HCT116 (cell line): ENCODE measurements at regions not wholly inside any gene's neighbourhood (a gene's known extent, or its start where the extent isn't known, plus 50 kb on each side); places are given as distances from the start of the nearest gene placed in this dataset.

Source experiments
- ATAC-seq: fragments of 200-7000 bp; cut with Tn5 transposase; 2 replicates; pipeline ENCODE4 v1.9.1; 2020; ENCODE audit warnings: mild to moderate bottlenecking, moderate library complexity
- BruUV-seq: library from RNA; stranded (reverse); fragments of 400-500 nt; replicated peaks from 2 replicates; lab custom pipeline; 2021; lab: Mats Ljungman, UMichigan
- CTCF ChIA-PET: fragments of 300-600 bp; sonication (Branson Sonifier 250); formaldehyde crosslinking; loops from one replicate; lab custom pipeline; 2021; ENCODE audit warnings: antibody characterized with exemption; lab: Charles Lee
- POLR2A ChIA-PET: fragments of 300-600, 350-600 bp; sonication (Branson Sonifier 250); formaldehyde crosslinking; loops from one replicate; lab custom pipeline; 2021; ENCODE audit warnings: antibody characterized with exemption; lab: Charles Lee
- RAD21 ChIA-PET, 2 experiments: fragments of 300-600 bp; sonication (Branson Sonifier 250); formaldehyde crosslinking; loops; one replicate each; lab custom pipeline; 2023; ENCODE audit warnings: low total read pairs in 2 of 2; ENCODE audit not compliant: uncharacterized antibody in 2 of 2, unreplicated experiment in 2 of 2, low non-redundant PET in 1 of 2; lab: Charles Lee
- DNase-seq: peaks from one replicate; pipeline ENCODE4 v3.0.0-alpha.2; 2010; ENCODE audit warnings: low read depth, low spot score
- H2AFZ ChIP-seq: fragments of 200-600 bp; shearing (Covaris generic), sonication (generic); 2 replicates; pipeline ENCODE4 v1.6.1; 2017; ENCODE audit warnings: low read depth, mixed run types, mixed read lengths, antibody characterized with exemption, low read length; ENCODE audit not compliant: poor library complexity, severe bottlenecking
- H3K27ac ChIP-seq: 2 replicates; pipeline ENCODE4 v1.5.1; 2012; ENCODE audit warnings: low read depth, low read length
- H3K27me3 ChIP-seq: fragments of 200-600 bp; sonication (generic); 2 replicates; pipeline ENCODE4 v1.6.1; 2016; ENCODE audit warnings: mixed run types, low read length, mixed read lengths; ENCODE audit not compliant: insufficient read depth
- H3K36me3 ChIP-seq, 2 experiments: fragments of 200-500 bp in 1 of 2; fragments of 200-600 bp in 1 of 2; sonication (Bioruptor generic) in 1 of 2; sonication (generic) in 1 of 2; 2 replicates each; pipeline versions ENCODE4 v1.5.1 to v1.6.1; 2014 to 2016; ENCODE audit warnings: low read length in 2 of 2, inconsistent platforms in 1 of 2, mixed read lengths in 1 of 2, mixed run types in 1 of 2; ENCODE audit not compliant: insufficient read depth in 2 of 2, control insufficient read depth in 1 of 2
- H3K4me1 ChIP-seq, 2 experiments: fragments of 200-600 bp in 1 of 2; sonication (generic) in 1 of 2; 2 replicates each; pipeline versions ENCODE4 v1.5.1 to v1.6.1; 2012 to 2017; ENCODE audit warnings: low read length in 2 of 2, inconsistent platforms in 1 of 2, mild to moderate bottlenecking in 1 of 2, mixed read lengths in 1 of 2, mixed run types in 1 of 2, moderate library complexity in 1 of 2; ENCODE audit not compliant: insufficient read depth in 2 of 2, control insufficient read depth in 1 of 2
- H3K4me2 ChIP-seq: fragments of 200-600 bp; sonication (generic); 2 replicates; pipeline ENCODE4 v1.6.1; 2017; ENCODE audit warnings: mixed run types, low read length, mixed read lengths
- H3K4me3 ChIP-seq, 2 experiments: fragments of 200-600 bp in 1 of 2; sonication (generic) in 1 of 2; replicated peaks in 1 of 2; 2 replicates each; pipeline ENCODE4 v1.5.1; 2011 to 2016; ENCODE audit warnings: low read length in 2 of 2, control low read depth in 1 of 2, low read depth in 1 of 2, mild to moderate bottlenecking in 1 of 2, mixed read lengths in 1 of 2, mixed run types in 1 of 2
- H3K79me2 ChIP-seq: fragments of 200-600 bp; sonication (generic); 2 replicates; pipeline ENCODE4 v1.6.1; 2017; ENCODE audit warnings: mild to moderate bottlenecking, mixed run types, low read length, moderate library complexity, mixed read lengths; ENCODE audit not compliant: insufficient read depth
- H3K9ac ChIP-seq: fragments of 200-600 bp; sonication (generic); 2 replicates; pipeline ENCODE4 v1.6.1; 2016; ENCODE audit warnings: low read length, mixed read lengths
- H3K9me2 ChIP-seq: fragments of 200-600 bp; sonication (generic), shearing (Covaris generic); 2 replicates; pipeline ENCODE4 v1.6.1; 2017; ENCODE audit warnings: mixed run types, mild to moderate bottlenecking, moderate library complexity; ENCODE audit not compliant: insufficient read depth
- H3K9me3 ChIP-seq, 2 experiments: fragments of 200-500 bp in 1 of 2; fragments of 200-600 bp in 1 of 2; sonication (Bioruptor generic) in 1 of 2; sonication (generic) in 1 of 2; 2 replicates each; pipeline ENCODE4 v1.6.1; 2014 to 2017; ENCODE audit warnings: low read length in 2 of 2, mixed read lengths in 2 of 2, inconsistent platforms in 1 of 2, low read depth in 1 of 2, mild to moderate bottlenecking in 1 of 2, mixed run types in 1 of 2, moderate library complexity in 1 of 2; ENCODE audit not compliant: control insufficient read depth in 1 of 2, insufficient read depth in 1 of 2
- H4K20me1 ChIP-seq: fragments of 200-600 bp; sonication (generic), shearing (Covaris generic); 2 replicates; pipeline ENCODE4 v1.6.1; 2017; ENCODE audit warnings: mixed run types, mild to moderate bottlenecking, moderate library complexity; ENCODE audit not compliant: insufficient read depth
- CBX3 ChIP-seq: IDR thresholded peaks from 2 replicates; pipeline ENCODE4 v1.6.1; 2012; ENCODE audit warnings: low read depth
- CTCF ChIP-seq, 3 experiments: fragments of 200-600 bp in 1 of 3; sonication (generic) in 1 of 3; IDR thresholded peaks in 2 of 3; conservative IDR thresholded peaks in 1 of 3; 2 replicates each; pipeline ENCODE4 v1.5.1; 2012 to 2017; ENCODE audit warnings: low read depth in 2 of 3, low read length in 2 of 3, antibody characterized with exemption in 1 of 3, borderline replicate concordance in 1 of 3, control low read depth in 1 of 3, mild to moderate bottlenecking in 1 of 3, mixed read lengths in 1 of 3, mixed run types in 1 of 3, moderate library complexity in 1 of 3; ENCODE audit not compliant: insufficient read depth in 1 of 3
- EGR1 ChIP-seq: IDR thresholded peaks from 2 replicates; pipeline ENCODE4 v1.6.1; 2012; ENCODE audit warnings: low read depth
- ELF1 ChIP-seq: IDR thresholded peaks from 2 replicates; pipeline ENCODE4 v1.6.1; 2012; ENCODE audit warnings: low read depth, borderline replicate concordance
- MAX ChIP-seq: IDR thresholded peaks from 2 replicates; pipeline ENCODE4 v1.6.1; 2012
- REST ChIP-seq: IDR thresholded peaks from 2 replicates; pipeline ENCODE4 v1.6.1; 2012; ENCODE audit warnings: low read depth
- SP1 ChIP-seq: IDR thresholded peaks from 2 replicates; pipeline ENCODE4 v1.6.1; 2012; ENCODE audit warnings: low read depth
- intact Hi-C: fragments of 100-400 bp; cut with micrococcal nuclease; formaldehyde crosslinking; loops from 2 replicates; pipeline ENCODE4 v1.10.0; 2022

GRCh38 chr12:127473766-127474165, 793.2 kb upstream of the TMEM132C start:
- H3K27me3 ChIP-seq, result no peaks in the 10 kb centered on the region
- no peak for DNase-seq
- no peak overlapping the region for H3K4me2 ChIP-seq
- no peaks in the 10 kb centered on the region for H3K79me2 ChIP-seq
- no peak overlapping the region for H3K4me3 ChIP-seq
- TF ChIP-seq CBX3 (no peak), CTCF (IDR thresholded peaks at IDR 0.05 in 2 of 3, conservative IDR thresholded peaks at IDR 0.05 in 1 of 3; ENCODE audit: borderline replicate concordance in 1 of 3, insufficient read depth in 1 of 3, low read depth in 2 of 3, low read length in 2 of 3) (no peak), REST (no peak), SP1 (no peak), EGR1 (no peak), MAX (no peak), ELF1 (no peak)
- no peak for ATAC-seq
- no peaks in the 10 kb centered on the region for H3K4me1 ChIP-seq
- H3K9me3 ChIP-seq, result peaks cover 0 to 9% of the 10 kb centered on the region in 2 experiments; a peak in 1 of 4 replicates
- no peaks in the 10 kb centered on the region for H3K36me3 ChIP-seq
- no TSS peak for BruUV-seq
- ChIA-PET RAD21 (no interaction called here), POLR2A (no interaction called here), CTCF (no interaction called here)
- H4K20me1 ChIP-seq, result no peaks in the 10 kb centered on the region
- H3K27ac ChIP-seq, result no peak overlapping the region
- no peak overlapping the region for H2AFZ ChIP-seq
- H3K9me2 ChIP-seq, result no peaks in the 10 kb centered on the region
- H3K9ac ChIP-seq, result no peak overlapping the region
- intact Hi-C loops, result no loop called here
